HepG2 (cell line): ENCODE measurements at regions not wholly inside any gene's neighbourhood (a gene's known extent, or its start where the extent isn't known, plus 50 kb on each side); places are given as distances from the start of the nearest gene placed in this dataset.

ENCODE experiments used
- ATAC-seq: fragments of 200-7000 bp; cut with Tn5 transposase; 3 replicates; pipeline ENCODE4 v1.9.1; 2020; ENCODE audit warnings: mild to moderate bottlenecking, moderate library complexity
- BruUV-seq: library from RNA; stranded (reverse); fragments of 400-500 nt; replicated peaks from 2 replicates; lab custom pipeline; 2021; lab: Mats Ljungman, UMichigan
- CTCF ChIA-PET: fragments of 300-600 bp; formaldehyde crosslinking; extraction: SDS; loops from one replicate; lab custom pipeline; 2021; ENCODE audit warnings: low total read pairs, inconsistent platforms, low intra/inter-chr PET ratio; lab: Yijun Ruan, JAX
- POLR2A ChIA-PET: fragments of 350-600 bp; sonication (Branson Sonifier 250); formaldehyde crosslinking; loops from one replicate; lab custom pipeline; 2020; ENCODE audit warnings: antibody characterized with exemption, inconsistent platforms; lab: Yijun Ruan, JAX
- DNase-seq: peaks from one replicate; pipeline ENCODE4 v3.0.0-alpha.2; 2015; ENCODE audit warnings: low spot score
- FAIRE-seq: peaks from 3 replicates; lab custom pipeline; 2011; peaks lifted over from hg19 to GRCh38; lab: Jason Lieb, UNC
- H2AFZ ChIP-seq: one replicate; pipeline ENCODE4 v1.6.1; 2011; ENCODE audit warnings: low read length, inconsistent platforms
- H3K27ac ChIP-seq: fragments of 300-600 bp; 3 replicates; pipeline ENCODE4 v1.8.0; 2011; ENCODE audit warnings: mixed run types, mild to moderate bottlenecking, mixed read lengths, low read length, inconsistent platforms; ENCODE audit not compliant: insufficient read depth; ENCODE audit errors: extremely low read length
- H3K27me3 ChIP-seq, 2 experiments: fragments of 200-600 bp in 1 of 2; 2 replicates in 1 of 2; 3 replicates in 1 of 2; pipeline versions ENCODE4 v1.6.0 to v1.8.0; 2011; ENCODE audit warnings: low read length in 2 of 2, mild to moderate bottlenecking in 2 of 2, moderate library complexity in 2 of 2, inconsistent platforms in 1 of 2; ENCODE audit not compliant: insufficient read depth in 2 of 2, control insufficient read depth in 1 of 2
- H3K36me3 ChIP-seq, 2 experiments: fragments of 200-600 bp in 1 of 2; replicated peaks in 1 of 2; 2 replicates in 1 of 2; 3 replicates in 1 of 2; pipeline versions ENCODE4 v1.5.1 to v1.8.0; 2011; ENCODE audit warnings: low read length in 2 of 2, inconsistent platforms in 1 of 2; ENCODE audit not compliant: insufficient read depth in 2 of 2, control insufficient read depth in 1 of 2
- H3K4me1 ChIP-seq: 2 replicates; pipeline ENCODE4 v1.5.1; 2012; ENCODE audit warnings: low read length, inconsistent platforms; ENCODE audit not compliant: insufficient read depth
- H3K4me2 ChIP-seq: 2 replicates; pipeline ENCODE4 v1.6.0; 2011; ENCODE audit warnings: low read depth, low read length, inconsistent platforms
- H3K4me3 ChIP-seq, 3 experiments: fragments of 200-600 bp in 1 of 3; sonication (generic), shearing (Covaris generic) in 1 of 3; replicated peaks in 1 of 3; 2 replicates each; pipeline ENCODE4 v1.5.1; 2011 to 2016; ENCODE audit warnings: low read length in 3 of 3, inconsistent platforms in 2 of 3, low read depth in 2 of 3, mild to moderate bottlenecking in 2 of 3, control low read depth in 1 of 3, mixed read lengths in 1 of 3; ENCODE audit not compliant: insufficient read depth in 1 of 3
- H3K79me2 ChIP-seq: one replicate; pipeline ENCODE4 v1.6.1; 2011; ENCODE audit warnings: low read length, inconsistent platforms; ENCODE audit not compliant: insufficient read depth
- H3K9ac ChIP-seq: 2 replicates; pipeline ENCODE4 v1.6.0; 2011; ENCODE audit warnings: mild to moderate bottlenecking, low read depth, low read length, inconsistent platforms; ENCODE audit not compliant: insufficient read depth
- H3K9me3 ChIP-seq: 2 replicates; pipeline ENCODE4 v1.5.1; 2012; ENCODE audit warnings: mild to moderate bottlenecking, low read length
- H4K20me1 ChIP-seq: 2 replicates; pipeline ENCODE4 v1.6.0; 2011; ENCODE audit warnings: inconsistent platforms, mild to moderate bottlenecking, low read length, moderate library complexity; ENCODE audit not compliant: insufficient read depth
- GRHL1 ChIP-seq: sonication (generic); formaldehyde crosslinking; conservative IDR thresholded peaks from 2 replicates; pipeline ENCODE4 v1.8.0; 2022; ENCODE audit warnings: missing genetic modification reagents
- HIVEP1 ChIP-seq: sonication (generic); formaldehyde crosslinking; IDR thresholded peaks from 2 replicates; pipeline ENCODE4 v1.4.0; 2020; ENCODE audit warnings: mild to moderate bottlenecking, missing genetic modification reagents
- HNF1B ChIP-seq: sonication (generic); formaldehyde crosslinking; IDR thresholded peaks from 2 replicates; pipeline ENCODE4 v1.5.1; 2020; ENCODE audit warnings: mild to moderate bottlenecking, moderate library complexity, missing genetic modification reagents
- HNRNPLL ChIP-seq: fragments of 200-400 bp; formaldehyde crosslinking; IDR thresholded peaks from 2 replicates; pipeline ENCODE4 v1.6.1; 2017; ENCODE audit warnings: mild to moderate bottlenecking, low read depth, low read length; ENCODE audit not compliant: poor library complexity, severe bottlenecking
- KAT7 ChIP-seq: IDR thresholded peaks from 2 replicates; pipeline ENCODE4 v1.6.1; 2018; ENCODE audit warnings: borderline replicate concordance, missing compliant biosample characterization
- MED1 ChIP-seq: sonication (generic); formaldehyde crosslinking; IDR thresholded peaks from 2 replicates; pipeline ENCODE4 v1.4.0; 2020; ENCODE audit warnings: missing genetic modification reagents
- SRSF1 ChIP-seq: fragments of 200-400 bp; formaldehyde crosslinking; optimal IDR thresholded peaks from 2 replicates; pipeline ENCODE3; 2017; ENCODE audit warnings: mild to moderate bottlenecking, low read depth, low read length, moderate library complexity
- TEAD2 ChIP-seq: sonication (generic); formaldehyde crosslinking; IDR thresholded peaks from 2 replicates; pipeline ENCODE4 v1.9.0; 2021; ENCODE audit warnings: missing genetic modification reagents
- ZNF441 ChIP-seq: sonication (generic); formaldehyde crosslinking; IDR thresholded peaks from 2 replicates; pipeline ENCODE4 v1.7.0; 2021; ENCODE audit warnings: missing genetic modification reagents, borderline replicate concordance
- ZNF451 ChIP-seq: sonication (generic); formaldehyde crosslinking; IDR thresholded peaks from 2 replicates; pipeline ENCODE4 v1.5.0; 2020; ENCODE audit warnings: mild to moderate bottlenecking, missing genetic modification reagents
- ZNF550 ChIP-seq: sonication (generic); formaldehyde crosslinking; IDR thresholded peaks from 2 replicates; pipeline ENCODE4 v1.4.0; 2020; ENCODE audit warnings: mild to moderate bottlenecking, missing genetic modification reagents, borderline replicate concordance
- ZNF672 ChIP-seq: sonication (generic); formaldehyde crosslinking; IDR thresholded peaks from 2 replicates; pipeline ENCODE4 v1.8.1; 2022; ENCODE audit warnings: missing genetic modification reagents
- ZNF678 ChIP-seq: sonication (generic); formaldehyde crosslinking; IDR thresholded peaks from 2 replicates; pipeline ENCODE4 v1.4.0; 2020; ENCODE audit warnings: mild to moderate bottlenecking, missing genetic modification reagents
- ZNF776 ChIP-seq: sonication (generic); formaldehyde crosslinking; IDR thresholded peaks from 2 replicates; pipeline ENCODE4 v1.4.0; 2020; ENCODE audit warnings: mild to moderate bottlenecking, missing genetic modification reagents
- WGBS: methylation state at CpG from one replicate; pipeline ENCODE4 v1.1.6; 2017; ENCODE audit warnings: low lambda C conversion rate; 5-methylcytosine and 5-hydroxymethylcytosine counted together
- in situ Hi-C: cut with HindIII; loops from 2 replicates; pipeline ENCODE4 v1.10.0; 2017; ENCODE audit warnings: low pct_unique_long_range_greater_than_20kb; ENCODE audit not compliant: extremely low pct_ligation_motif_present
- intact Hi-C: fragments of 100-400 bp; cut with micrococcal nuclease; formaldehyde crosslinking; loops from one replicate; pipeline ENCODE4 v1.10.0; 2022; ENCODE audit not compliant: unreplicated experiment
- TF ChIP-seq, protein P1 (sequence below): sonication (generic); formaldehyde crosslinking; IDR thresholded peaks from 2 replicates; pipeline ENCODE4 v1.5.1; 2020; ENCODE audit warnings: missing genetic modification reagents, mild to moderate bottlenecking, borderline replicate concordance
- TF ChIP-seq, protein P2 (sequence below): IDR thresholded peaks from 2 replicates; pipeline ENCODE4 v1.6.1; 2016; ENCODE audit warnings: low read depth
- TF ChIP-seq, protein P3 (sequence below): sonication (generic); formaldehyde crosslinking; IDR thresholded peaks from 2 replicates; pipeline ENCODE4 v1.5.0; 2020; ENCODE audit warnings: missing genetic modification reagents

DNA sequence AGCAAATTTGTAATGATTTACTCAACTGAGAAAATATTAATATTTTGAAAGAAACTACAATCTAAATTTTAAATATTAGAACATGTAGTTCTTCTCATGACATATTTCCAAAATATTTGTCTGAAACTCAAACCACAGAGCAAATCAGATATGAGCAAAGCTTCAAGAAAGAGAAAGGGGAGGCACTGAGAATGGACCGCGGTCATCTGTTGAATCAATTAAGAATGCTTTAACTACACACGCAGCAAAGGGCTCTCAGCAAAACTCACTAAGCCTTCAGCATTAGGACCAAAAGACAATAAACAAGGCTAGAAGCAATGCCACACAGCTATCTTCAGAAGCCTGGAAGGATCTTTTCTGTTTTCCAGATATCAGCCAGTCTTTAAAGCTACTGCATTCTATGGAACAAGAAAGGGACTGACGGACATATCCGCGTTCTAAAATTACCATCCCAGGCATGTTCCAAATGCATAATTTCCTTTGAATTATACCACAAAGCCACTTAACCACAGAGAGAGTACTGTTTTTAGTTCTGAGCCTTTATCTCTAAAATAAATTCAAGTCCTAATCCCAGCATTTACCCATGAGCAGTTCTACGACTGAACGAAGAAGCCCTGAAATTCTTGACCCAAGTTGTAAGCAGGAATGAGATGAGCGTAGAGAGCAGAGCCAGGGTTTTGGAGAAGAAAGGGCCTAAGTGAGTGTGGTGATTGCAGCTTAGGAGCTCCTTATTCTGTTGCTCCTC lies 513.5 kb downstream of the AGTPBP1 start:
- no peak overlapping the region for H3K9ac ChIP-seq
- H3K27ac ChIP-seq: no peak overlapping the region
- no peaks in the 10 kb centered on the region for H3K9me3 ChIP-seq
- H3K4me3 ChIP-seq: no peak overlapping the region
- intact Hi-C loops (no loop called here), in situ Hi-C loops (no loop called here)
- no peak overlapping the region for H3K4me2 ChIP-seq
- no TSS peak for BruUV-seq
- H4K20me1 ChIP-seq: no peaks in the 10 kb centered on the region
- DNase-seq (no peak), FAIRE-seq (no peak), ATAC-seq (no peak)
- 80% methylated on average over 9 of the region's 9 CpGs for WGBS
- no peaks in the 10 kb centered on the region; a peak in 1 of 5 replicates for H3K27me3 ChIP-seq
- H3K79me2 ChIP-seq: no peaks in the 10 kb centered on the region
- H3K36me3 ChIP-seq: no peaks in the 10 kb centered on the region
- ChIA-PET CTCF (no interaction called here), POLR2A (no interaction called here)
- no peak overlapping the region for H2AFZ ChIP-seq
- H3K4me1 ChIP-seq: no peaks in the 10 kb centered on the region
- TF ChIP-seq, protein P1, sequence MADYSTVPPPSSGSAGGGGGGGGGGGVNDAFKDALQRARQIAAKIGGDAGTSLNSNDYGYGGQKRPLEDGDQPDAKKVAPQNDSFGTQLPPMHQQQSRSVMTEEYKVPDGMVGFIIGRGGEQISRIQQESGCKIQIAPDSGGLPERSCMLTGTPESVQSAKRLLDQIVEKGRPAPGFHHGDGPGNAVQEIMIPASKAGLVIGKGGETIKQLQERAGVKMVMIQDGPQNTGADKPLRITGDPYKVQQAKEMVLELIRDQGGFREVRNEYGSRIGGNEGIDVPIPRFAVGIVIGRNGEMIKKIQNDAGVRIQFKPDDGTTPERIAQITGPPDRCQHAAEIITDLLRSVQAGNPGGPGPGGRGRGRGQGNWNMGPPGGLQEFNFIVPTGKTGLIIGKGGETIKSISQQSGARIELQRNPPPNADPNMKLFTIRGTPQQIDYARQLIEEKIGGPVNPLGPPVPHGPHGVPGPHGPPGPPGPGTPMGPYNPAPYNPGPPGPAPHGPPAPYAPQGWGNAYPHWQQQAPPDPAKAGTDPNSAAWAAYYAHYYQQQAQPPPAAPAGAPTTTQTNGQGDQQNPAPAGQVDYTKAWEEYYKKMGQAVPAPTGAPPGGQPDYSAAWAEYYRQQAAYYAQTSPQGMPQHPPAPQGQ (CRISPR knock-in tag): no peak
- TF ChIP-seq SRSF1: no peak
- TF ChIP-seq HNRNPLL: no peak
- no peak for TF ChIP-seq GRHL1 (CRISPR knock-in tag)
- no peak for TF ChIP-seq ZNF678
- no peak for TF ChIP-seq TEAD2
- no peak for TF ChIP-seq HIVEP1 (CRISPR knock-in tag)
- TF ChIP-seq KAT7 (CRISPR knock-in tag): no peak
- TF ChIP-seq ZNF441 (CRISPR knock-in tag): no peak
- no peak for TF ChIP-seq ZNF672
- TF ChIP-seq, protein P2, sequence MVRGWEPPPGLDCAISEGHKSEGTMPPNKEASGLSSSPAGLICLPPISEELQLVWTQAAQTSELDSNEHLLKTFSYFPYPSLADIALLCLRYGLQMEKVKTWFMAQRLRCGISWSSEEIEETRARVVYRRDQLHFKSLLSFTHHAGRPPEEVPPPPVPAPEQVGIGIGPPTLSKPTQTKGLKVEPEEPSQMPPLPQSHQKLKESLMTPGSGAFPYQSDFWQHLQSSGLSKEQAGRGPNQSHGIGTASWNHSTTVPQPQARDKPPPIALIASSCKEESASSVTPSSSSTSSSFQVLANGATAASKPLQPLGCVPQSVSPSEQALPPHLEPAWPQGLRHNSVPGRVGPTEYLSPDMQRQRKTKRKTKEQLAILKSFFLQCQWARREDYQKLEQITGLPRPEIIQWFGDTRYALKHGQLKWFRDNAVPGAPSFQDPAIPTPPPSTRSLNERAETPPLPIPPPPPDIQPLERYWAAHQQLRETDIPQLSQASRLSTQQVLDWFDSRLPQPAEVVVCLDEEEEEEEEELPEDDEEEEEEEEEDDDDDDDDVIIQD (CRISPR knock-in tag): no peak
- no peak for TF ChIP-seq ZNF451 (CRISPR knock-in tag)
- TF ChIP-seq, protein P3, sequence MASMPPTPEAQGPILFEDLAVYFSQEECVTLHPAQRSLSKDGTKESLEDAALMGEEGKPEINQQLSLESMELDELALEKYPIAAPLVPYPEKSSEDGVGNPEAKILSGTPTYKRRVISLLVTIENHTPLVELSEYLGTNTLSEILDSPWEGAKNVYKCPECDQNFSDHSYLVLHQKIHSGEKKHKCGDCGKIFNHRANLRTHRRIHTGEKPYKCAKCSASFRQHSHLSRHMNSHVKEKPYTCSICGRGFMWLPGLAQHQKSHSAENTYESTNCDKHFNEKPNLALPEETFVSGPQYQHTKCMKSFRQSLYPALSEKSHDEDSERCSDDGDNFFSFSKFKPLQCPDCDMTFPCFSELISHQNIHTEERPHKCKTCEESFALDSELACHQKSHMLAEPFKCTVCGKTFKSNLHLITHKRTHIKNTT (CRISPR knock-in tag): no peak
- no peak for TF ChIP-seq ZNF776
- no peak for TF ChIP-seq ZNF550
- no peak for TF ChIP-seq HNF1B
- TF ChIP-seq MED1 (CRISPR knock-in tag): no peak
